Colon (tissue), 2 donors: ENCODE measurements at regions not wholly inside any gene's neighbourhood (a gene's known extent, or its start where the extent isn't known, plus 50 kb on each side); places are given as distances from the start of the nearest gene placed in this dataset.
"Not testable (repeated sequence)": the region's sequence is repeated elsewhere in the genome, so short reads cannot be mapped to it uniquely, and the experiment has no call there.

Experiments used
- FAIRE-seq: peaks from 2 replicates; lab custom pipeline; 2012; peaks lifted over from hg19 to GRCh38; lab: Jason Lieb, UNC
- donor health status: control.
- donor health status: control.

DNA sequence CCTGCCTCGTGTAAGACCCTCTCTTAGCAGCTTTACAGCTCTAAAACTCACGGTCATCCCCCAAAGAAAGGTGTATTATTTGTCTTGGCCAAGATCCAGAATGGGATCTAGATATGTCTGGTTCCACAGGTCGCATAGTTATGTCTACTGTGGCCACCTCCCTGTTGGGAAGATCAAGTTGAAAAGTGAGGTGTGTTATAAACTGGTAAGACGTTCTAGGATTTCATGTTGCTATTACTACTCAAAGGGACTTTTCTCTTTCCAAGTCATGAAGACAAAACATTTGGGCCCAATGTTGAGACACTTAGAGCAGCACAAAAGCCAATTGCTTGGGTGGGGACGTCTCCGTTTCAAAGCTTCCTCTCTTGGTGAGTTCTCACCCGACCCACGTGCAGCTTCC is 766.0 kb downstream of the RNF144A start:
- no peak for FAIRE-seq

GRCh38 chr2:7683708-7684107 is 766.5 kb downstream of the RNF144A start:
- FAIRE-seq = no peak

DNA sequence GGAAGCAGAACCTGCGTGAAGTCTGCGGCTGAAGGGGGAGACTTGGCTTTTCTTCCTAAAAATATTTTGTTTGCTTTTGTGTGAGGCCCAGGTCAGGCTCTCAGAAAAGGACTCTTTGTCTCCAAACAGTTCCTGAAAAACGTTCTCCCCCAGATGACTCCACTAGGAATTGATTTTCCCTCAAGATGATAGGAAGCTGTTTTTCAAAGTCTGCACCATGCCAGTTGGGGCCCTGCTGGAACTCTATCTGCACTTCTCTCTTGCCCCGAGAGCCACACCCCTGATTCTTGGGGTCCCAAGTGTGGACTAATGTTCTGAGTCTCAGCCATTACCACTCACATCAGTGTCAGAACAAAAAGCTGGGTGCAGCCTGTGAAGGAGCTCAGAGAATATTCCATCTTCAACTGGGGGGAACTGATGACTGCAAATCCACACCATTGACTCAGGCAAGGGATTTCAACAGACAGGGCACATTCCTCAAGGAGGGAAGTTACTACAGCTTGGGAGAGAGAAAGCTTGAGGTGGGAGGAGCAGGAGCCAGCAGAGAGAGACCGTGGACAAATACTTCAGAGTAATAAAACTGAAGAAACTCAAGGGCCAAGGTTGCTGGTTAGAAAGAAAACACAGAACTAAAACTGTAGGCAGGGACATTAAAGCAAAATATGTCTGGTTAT is 768.3 kb downstream of the RNF144A start:
- no peak for FAIRE-seq

- no peak for FAIRE-seq
Measured at GRCh38 chr2:7686016-7686385, 768.8 kb downstream of the RNF144A start.

GRCh38 chr2:7691961-7692656 is 774.9 kb downstream of the RNF144A start:
- no peak for FAIRE-seq

GRCh38 chr2:7692657-7693161 is 775.5 kb downstream of the RNF144A start:
- FAIRE-seq = no peak

- no peak for FAIRE-seq
Measured at GRCh38 chr2:7693246-7694075, 776.2 kb downstream of the RNF144A start.

DNA sequence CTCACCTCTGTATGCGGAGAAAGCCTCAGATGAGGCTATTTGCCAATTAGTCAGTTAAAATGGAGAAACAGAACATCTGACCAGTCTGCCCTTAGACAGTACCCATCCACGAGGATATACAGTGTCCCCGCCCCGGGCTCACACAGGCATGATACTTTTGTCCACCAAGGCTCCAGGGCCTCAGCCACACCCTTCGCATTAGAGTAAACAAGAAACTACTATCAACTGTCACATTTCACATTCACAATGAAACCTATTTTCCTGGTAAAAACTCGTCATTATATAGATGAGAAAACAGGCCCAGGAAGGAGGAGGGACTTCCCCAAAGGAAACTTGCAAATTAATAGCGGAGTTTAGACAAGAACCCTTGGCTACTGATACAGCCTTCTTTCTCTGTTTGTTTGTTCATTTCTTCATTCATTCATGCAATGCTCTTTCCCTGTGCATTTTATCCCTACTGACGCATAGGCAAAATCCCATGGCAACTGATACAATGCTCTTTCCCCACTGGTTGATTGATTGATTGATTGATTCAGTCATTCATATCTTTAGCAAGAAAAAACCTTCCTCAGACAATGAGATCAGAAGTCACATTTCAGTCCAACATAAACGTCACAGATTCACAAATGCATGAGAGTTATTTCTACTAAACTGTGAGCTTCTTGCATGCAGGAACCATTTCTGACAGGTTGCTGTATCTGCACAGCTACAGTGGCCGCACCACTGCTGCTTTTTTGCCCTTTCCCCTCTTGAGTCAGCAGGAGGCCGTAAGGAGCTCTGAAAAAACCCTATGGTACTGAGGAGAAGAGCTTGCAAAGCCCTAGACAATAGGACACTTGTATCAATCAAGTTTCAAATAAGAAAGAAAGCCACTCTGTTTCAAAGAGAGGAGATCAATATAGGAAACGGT is 777.1 kb downstream of the RNF144A start:
- no peak for FAIRE-seq

- FAIRE-seq = not testable (repeated sequence)
Measured at GRCh38 chr2:7696556-7696955, 779.3 kb downstream of the RNF144A start.

DNA sequence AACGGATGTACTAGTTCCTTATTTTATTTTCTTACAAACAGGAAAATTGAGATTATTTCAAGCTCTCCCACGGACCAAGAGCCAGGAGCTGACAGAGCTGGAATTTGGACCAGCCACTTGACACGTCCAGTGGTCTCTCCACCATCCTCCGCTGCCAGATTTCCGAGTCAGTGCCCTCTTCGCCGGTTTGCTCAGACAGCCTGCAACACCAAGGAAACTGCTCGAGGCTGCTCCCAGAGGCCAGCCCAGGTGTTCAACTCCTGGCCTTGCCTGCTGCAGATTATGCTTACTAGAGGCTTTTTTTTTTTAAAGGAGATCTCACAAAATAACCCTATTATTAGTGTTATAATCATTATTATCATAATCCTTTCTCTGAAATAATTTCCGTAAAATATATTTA is 779.8 kb downstream of the RNF144A start:
- no peak for FAIRE-seq

DNA sequence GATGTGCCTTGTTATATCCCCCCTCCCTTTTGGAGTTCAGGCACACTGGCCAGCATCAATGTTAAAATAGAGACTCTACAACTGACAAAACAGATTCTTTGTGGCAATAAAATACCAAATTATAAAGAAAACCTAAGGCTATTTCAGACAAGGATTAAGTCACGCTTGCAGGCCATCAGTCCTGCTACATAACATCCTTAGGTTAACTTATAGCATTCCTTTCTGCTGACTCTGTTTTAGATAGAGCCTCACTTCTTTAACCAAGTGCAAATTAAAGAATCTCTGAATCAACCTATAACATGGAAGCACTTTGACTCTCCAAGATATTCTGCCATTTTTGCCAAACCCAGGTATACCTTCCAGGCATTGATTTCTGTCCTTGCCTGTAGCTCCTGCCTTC is 784.6 kb downstream of the RNF144A start:
- no peak for FAIRE-seq

GRCh38 chr2:7703048-7703447 is 785.8 kb downstream of the RNF144A start:
- FAIRE-seq = no peak

- no peak for FAIRE-seq
Measured at GRCh38 chr2:7703543-7704144, 786.4 kb downstream of the RNF144A start.

- no peak for FAIRE-seq
Measured at GRCh38 chr2:7704296-7704865, 787.2 kb downstream of the RNF144A start.

DNA sequence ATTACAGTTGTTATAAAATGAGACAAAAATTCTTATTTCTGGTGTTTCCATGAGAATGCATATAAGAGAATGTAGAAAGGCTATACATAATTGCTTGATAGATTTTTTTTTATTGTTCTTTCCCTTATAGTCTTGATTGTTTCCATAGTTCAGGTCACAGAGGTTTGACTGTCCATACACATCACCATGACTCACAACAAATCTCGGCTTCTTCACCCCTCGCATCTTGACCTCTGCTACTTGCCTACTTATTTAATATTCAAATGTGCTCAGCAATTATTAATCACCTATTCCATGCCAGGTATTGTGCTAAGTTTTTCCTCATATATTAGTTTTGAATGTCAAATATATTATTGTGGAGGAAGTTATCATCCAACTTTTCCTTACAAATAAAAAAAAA is 789.6 kb downstream of the RNF144A start:
- no peak for FAIRE-seq

DNA sequence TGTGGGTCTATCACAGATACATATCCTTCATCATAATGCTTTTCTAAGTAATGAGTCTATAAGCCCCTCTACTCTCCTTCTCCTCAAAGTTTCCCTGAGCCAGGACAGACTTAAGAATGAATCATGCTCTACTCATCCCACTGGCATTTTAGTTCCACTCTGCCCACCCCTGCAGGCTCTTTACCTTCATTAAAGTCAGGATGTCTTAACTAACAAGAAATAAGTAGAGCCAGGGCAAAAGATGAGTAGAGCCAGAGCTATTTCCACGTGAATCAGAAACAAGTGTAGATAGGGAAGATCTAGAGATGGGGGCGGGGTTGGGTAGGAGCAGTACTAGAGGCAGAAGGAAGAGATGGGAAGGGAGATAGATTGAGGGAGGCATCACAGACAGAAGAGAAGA is 790.5 kb downstream of the RNF144A start:
- no peak for FAIRE-seq

DNA sequence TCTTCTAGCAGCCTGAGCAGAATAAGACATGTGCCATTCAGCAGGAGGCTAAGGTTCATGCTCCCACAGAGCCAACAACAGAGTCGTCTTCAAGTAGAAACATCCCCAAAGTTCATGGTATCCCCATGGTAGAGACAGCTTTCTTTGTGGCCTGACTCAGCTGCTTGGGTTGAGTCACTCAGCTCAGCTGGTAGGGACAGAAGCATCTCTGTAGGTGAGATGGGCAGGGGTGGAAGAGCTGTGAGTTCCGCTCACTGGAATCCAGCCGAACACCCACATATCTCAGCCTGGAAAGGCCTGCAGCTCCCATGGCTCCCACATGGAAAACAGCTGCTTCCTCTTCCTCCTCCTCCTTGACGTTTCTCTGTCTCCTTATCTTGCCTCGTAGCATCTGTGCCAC is 792.7 kb downstream of the RNF144A start:
- no peak for FAIRE-seq

- no peak for FAIRE-seq
Measured at GRCh38 chr2:7711167-7711566, 794.0 kb downstream of the RNF144A start.

GRCh38 chr2:7719876-7720275 is 802.7 kb downstream of the RNF144A start:
- FAIRE-seq = no peak

DNA sequence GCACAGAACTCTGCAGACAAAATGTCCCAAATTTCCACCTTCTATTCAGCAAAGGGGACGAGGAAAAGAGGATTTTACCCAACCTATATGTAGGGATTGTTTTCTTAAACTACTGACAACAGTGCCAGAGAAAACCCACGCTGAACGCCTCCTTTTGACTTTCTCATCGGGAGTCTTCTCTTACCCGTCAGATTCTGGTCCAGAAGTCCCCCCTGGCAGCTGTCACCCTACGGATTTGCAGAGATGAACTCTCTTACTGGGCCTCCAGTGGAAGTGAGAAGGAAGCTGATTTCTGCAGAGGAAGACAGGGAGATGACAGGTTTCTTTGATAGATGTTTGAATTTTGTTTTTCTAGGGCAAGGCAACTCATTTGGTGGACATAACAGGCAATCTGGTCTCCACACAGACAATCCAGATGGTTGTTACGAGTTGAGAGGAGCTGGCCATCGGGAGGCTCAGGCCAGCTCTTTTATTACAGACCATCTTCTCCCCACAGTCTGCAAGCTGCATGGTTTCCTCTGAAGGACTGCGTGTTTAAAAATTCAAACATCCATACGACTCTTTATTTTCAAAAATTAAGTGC is 804.3 kb downstream of the RNF144A start:
- no peak for FAIRE-seq
